ENCODE measurements at regions not wholly inside any gene's neighbourhood (a gene's known extent, or its start where the extent isn't known, plus 50 kb on each side); places are given as distances from the start of the nearest gene placed in this dataset.

GRCh38 chr1:232481091-232481490, 148.8 kb downstream of the SIPA1L2 start:
- TF ChIP-seq CTCF (IDR thresholded peaks at IDR 0.05; ENCODE audit: extremely low read depth in 1 of 2, insufficient read depth in 1 of 2, low read depth in 1 of 2, low read length in 2 of 2), result no peak
- TF ChIP-seq POLR2A (IDR thresholded peaks at IDR 0.05; ENCODE audit: low read depth, low read length), result no peak
- no peak for TF ChIP-seq EZH2 (IDR thresholded peaks at IDR 0.05; ENCODE audit: borderline replicate concordance, low read depth, low read length, severe bottlenecking)
- TF ChIP-seq POLR2AphosphoS5 (IDR thresholded peaks at IDR 0.05; ENCODE audit: insufficient read depth, low read depth, low read length), result no peak
- TF ChIP-seq JUN (IDR thresholded peaks at IDR 0.05; ENCODE audit: borderline replicate concordance, insufficient read depth, insufficient read length, low read depth), result no peak
- no peak for TF ChIP-seq GATA2 (IDR thresholded peaks at IDR 0.05; ENCODE audit: insufficient read depth, insufficient read length, low read depth, low read length)
- TF ChIP-seq MYC (IDR thresholded peaks at IDR 0.05; ENCODE audit: low read depth, low read length), result no peak
- no peak for TF ChIP-seq FOS (IDR thresholded peaks at IDR 0.05; ENCODE audit: borderline replicate concordance, insufficient read depth, low read length)
- TF ChIP-seq MAX (IDR thresholded peaks at IDR 0.05; ENCODE audit: insufficient read depth, insufficient read length), result no peak

All from endothelial cell of umbilical vein (primary cell).